Spleen (tissue), 7 donors: ENCODE measurements at regions not wholly inside any gene's neighbourhood (a gene's known extent, or its start where the extent isn't known, plus 50 kb on each side); places are given as distances from the start of the nearest gene placed in this dataset.

Source experiments
- POLR2A ChIP-seq, 3 donors: fragments of 450-650 bp; IDR thresholded peaks; one replicate each; pipeline ENCODE4 v1.5.1; 2017; ENCODE audit warnings: antibody characterized with exemption in 3 of 3, mild to moderate bottlenecking in 1 of 3
- POLR2AphosphoS5 ChIP-seq, 3 donors: sonication (generic); formaldehyde crosslinking; IDR thresholded peaks; one replicate each; pipeline ENCODE4 v1.5.1; 2017; ENCODE audit warnings: antibody characterized with exemption in 3 of 3
- TF ChIP-seq, protein P1 (sequence below), 11 experiments: fragments of 200-600 bp in 7 of 11; fragments of 450-650 bp in 4 of 11; sonication (generic) in 4 of 11; IDR thresholded peaks in 8 of 11; conservative IDR thresholded peaks in 3 of 11; 1 replicate in 7 of 11; 2 replicates in 4 of 11; pipeline versions ENCODE4 v1.4.0 to v1.8.0; 2016 to 2021; ENCODE audit warnings: antibody characterized with exemption in 11 of 11, inconsistent platforms in 4 of 11, mild to moderate bottlenecking in 1 of 11
- donor health status: DM: no; HTN: no; CAD: no; lungs with moderate emphysema.
- donor health status: DM: no; HTN: no; CAD: no.
- donor health status: DM: no; HTN: no; CAD: no.

DNA sequence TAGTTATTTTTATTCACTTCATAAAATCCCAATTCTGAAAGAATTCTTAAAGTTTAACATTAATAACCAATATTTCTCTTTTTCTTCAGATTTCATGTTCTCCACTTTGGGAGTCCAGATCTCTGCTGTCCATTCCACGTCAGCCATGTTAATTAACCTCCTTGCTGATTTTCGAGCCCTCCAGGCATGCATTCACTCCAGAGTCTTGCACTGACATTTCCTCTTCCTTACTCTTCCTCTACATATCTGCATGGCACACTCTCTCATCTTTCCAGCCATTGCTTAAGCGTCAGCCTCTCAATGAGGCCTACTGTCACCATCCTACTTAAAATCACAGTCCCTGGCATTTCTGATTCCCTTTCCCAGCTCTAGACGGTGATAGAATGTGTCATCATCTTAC, 144.8 kb downstream of the MAD2L1 start:
- TF ChIP-seq, protein P1, sequence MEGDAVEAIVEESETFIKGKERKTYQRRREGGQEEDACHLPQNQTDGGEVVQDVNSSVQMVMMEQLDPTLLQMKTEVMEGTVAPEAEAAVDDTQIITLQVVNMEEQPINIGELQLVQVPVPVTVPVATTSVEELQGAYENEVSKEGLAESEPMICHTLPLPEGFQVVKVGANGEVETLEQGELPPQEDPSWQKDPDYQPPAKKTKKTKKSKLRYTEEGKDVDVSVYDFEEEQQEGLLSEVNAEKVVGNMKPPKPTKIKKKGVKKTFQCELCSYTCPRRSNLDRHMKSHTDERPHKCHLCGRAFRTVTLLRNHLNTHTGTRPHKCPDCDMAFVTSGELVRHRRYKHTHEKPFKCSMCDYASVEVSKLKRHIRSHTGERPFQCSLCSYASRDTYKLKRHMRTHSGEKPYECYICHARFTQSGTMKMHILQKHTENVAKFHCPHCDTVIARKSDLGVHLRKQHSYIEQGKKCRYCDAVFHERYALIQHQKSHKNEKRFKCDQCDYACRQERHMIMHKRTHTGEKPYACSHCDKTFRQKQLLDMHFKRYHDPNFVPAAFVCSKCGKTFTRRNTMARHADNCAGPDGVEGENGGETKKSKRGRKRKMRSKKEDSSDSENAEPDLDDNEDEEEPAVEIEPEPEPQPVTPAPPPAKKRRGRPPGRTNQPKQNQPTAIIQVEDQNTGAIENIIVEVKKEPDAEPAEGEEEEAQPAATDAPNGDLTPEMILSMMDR (IDR thresholded peaks at IDR 0.05 in 8 of 11, conservative IDR thresholded peaks at IDR 0.05 in 3 of 11): no peak
- no peak for TF ChIP-seq POLR2A (IDR thresholded peaks at IDR 0.05)
- TF ChIP-seq POLR2AphosphoS5 (IDR thresholded peaks at IDR 0.05): no peak
